ENCODE measurements at regions not wholly inside any gene's neighbourhood (a gene's known extent, or its start where the extent isn't known, plus 50 kb on each side); places are given as distances from the start of the nearest gene placed in this dataset.

GRCh38 chr7:12851841-12852240 lies 164.4 kb downstream of the ARL4A start:
- DNase-seq (ENCODE audit: low spot score in 2 of 2), result no peak
- Histone ChIP-seq H3K27me3 (no peaks in the 10 kb centered on the region), H3K36me3 (no peaks in the 10 kb centered on the region), H3K27ac (no peak overlapping the region), H3K4me1 (peaks cover 11% of the 10 kb centered on the region), H3K9me3 (peaks cover 1% of the 10 kb centered on the region), H3K4me3 (no peak overlapping the region)
- TF ChIP-seq POLR2AphosphoS5 (IDR thresholded peaks at IDR 0.05), result no peak
- no peak for TF ChIP-seq EP300 (IDR thresholded peaks at IDR 0.05)
- TF ChIP-seq CTCF (IDR thresholded peaks at IDR 0.05), result no peak
- no peak for TF ChIP-seq POLR2A (IDR thresholded peaks at IDR 0.05)
- WGBS, result 89% methylated on average over 3 of the region's 3 CpGs

GRCh38 chr7:12855036-12855435 lies 167.6 kb downstream of the ARL4A start:
- Histone ChIP-seq H3K36me3 (no peaks in the 10 kb centered on the region), H3K4me3 (no peak overlapping the region), H3K27me3 (no peaks in the 10 kb centered on the region), H3K4me1 (peaks cover 11% of the 10 kb centered on the region), H3K27ac (no peak overlapping the region), H3K9me3 (no peaks in the 10 kb centered on the region)
- 72% methylated on average over 4 of the region's 4 CpGs for WGBS
- no peak for DNase-seq (ENCODE audit: low spot score in 2 of 2)
- TF ChIP-seq EP300 (IDR thresholded peaks at IDR 0.05) (no peak), POLR2A (IDR thresholded peaks at IDR 0.05) (no peak), CTCF (IDR thresholded peaks at IDR 0.05) (no peak), POLR2AphosphoS5 (IDR thresholded peaks at IDR 0.05) (no peak)

- Histone ChIP-seq H3K9me3 (no peaks in the 10 kb centered on the region), H3K36me3 (no peaks in the 10 kb centered on the region), H3K4me3 (no peak overlapping the region), H3K27me3 (no peaks in the 10 kb centered on the region), H3K27ac (no peak overlapping the region), H3K4me1 (peaks cover 9% of the 10 kb centered on the region)
- WGBS, result 79% methylated on average over 2 of the region's 2 CpGs
- no peak for TF ChIP-seq CTCF (IDR thresholded peaks at IDR 0.05)
- no peak for TF ChIP-seq EP300 (IDR thresholded peaks at IDR 0.05)
- TF ChIP-seq POLR2A (IDR thresholded peaks at IDR 0.05), result no peak
- no peak for TF ChIP-seq POLR2AphosphoS5 (IDR thresholded peaks at IDR 0.05)
- no peak for DNase-seq (ENCODE audit: low spot score in 2 of 2)
These were observed 172.3 kb downstream of the ARL4A start for GRCh38 chr7:12859761-12860160.

- TF ChIP-seq CTCF (IDR thresholded peaks at IDR 0.05), result no peak
- TF ChIP-seq POLR2AphosphoS5 (IDR thresholded peaks at IDR 0.05), result no peak
- TF ChIP-seq EP300 (IDR thresholded peaks at IDR 0.05), result no peak
- TF ChIP-seq POLR2A (IDR thresholded peaks at IDR 0.05), result no peak
- Histone ChIP-seq H3K4me3 (no peak overlapping the region), H3K36me3 (no peaks in the 10 kb centered on the region), H3K27ac (no peak overlapping the region), H3K27me3 (no peaks in the 10 kb centered on the region), H3K4me1 (peaks cover 18% of the 10 kb centered on the region), H3K9me3 (no peaks in the 10 kb centered on the region)
- WGBS, result 46% methylated on average over 3 of the region's 3 CpGs
- DNase-seq (ENCODE audit: low spot score in 2 of 2), result no peak
These were observed 173.6 kb downstream of the ARL4A start for GRCh38 chr7:12861070-12861469.

GRCh38 chr7:12862146-12862545 lies 174.7 kb downstream of the ARL4A start:
- 69% methylated on average over 4 of the region's 4 CpGs for WGBS
- TF ChIP-seq POLR2A (IDR thresholded peaks at IDR 0.05) (no peak), CTCF (IDR thresholded peaks at IDR 0.05) (no peak), POLR2AphosphoS5 (IDR thresholded peaks at IDR 0.05) (no peak), EP300 (IDR thresholded peaks at IDR 0.05) (no peak)
- no peak for DNase-seq (ENCODE audit: low spot score in 2 of 2)
- H3K27ac ChIP-seq, result no peak overlapping the region
- H3K9me3 ChIP-seq, result no peaks in the 10 kb centered on the region
- no peaks in the 10 kb centered on the region for H3K27me3 ChIP-seq
- H3K4me1 ChIP-seq, result peaks cover 18% of the 10 kb centered on the region
- H3K36me3 ChIP-seq, result no peaks in the 10 kb centered on the region
- H3K4me3 ChIP-seq, result no peak overlapping the region

Data from suprapubic skin (tissue), 4 donors.